Neural cell (in vitro differentiated cells): ENCODE measurements at regions not wholly inside any gene's neighbourhood (a gene's known extent, or its start where the extent isn't known, plus 50 kb on each side); places are given as distances from the start of the nearest gene placed in this dataset.

Experiments used
- EP300 ChIP-seq: fragments of 450-650 bp; conservative IDR thresholded peaks from 2 replicates; pipeline ENCODE4 v1.6.1; 2014; ENCODE audit warnings: antibody characterized with exemption, mild to moderate bottlenecking, moderate library complexity; ENCODE audit not compliant: poor library complexity, severe bottlenecking
- TF ChIP-seq, protein P1 (sequence below): fragments of 450-650 bp; IDR thresholded peaks from 2 replicates; pipeline ENCODE4 v1.5.1; 2014; ENCODE audit warnings: antibody characterized with exemption, mild to moderate bottlenecking, moderate library complexity; ENCODE audit not compliant: poor library complexity, severe bottlenecking

DNA sequence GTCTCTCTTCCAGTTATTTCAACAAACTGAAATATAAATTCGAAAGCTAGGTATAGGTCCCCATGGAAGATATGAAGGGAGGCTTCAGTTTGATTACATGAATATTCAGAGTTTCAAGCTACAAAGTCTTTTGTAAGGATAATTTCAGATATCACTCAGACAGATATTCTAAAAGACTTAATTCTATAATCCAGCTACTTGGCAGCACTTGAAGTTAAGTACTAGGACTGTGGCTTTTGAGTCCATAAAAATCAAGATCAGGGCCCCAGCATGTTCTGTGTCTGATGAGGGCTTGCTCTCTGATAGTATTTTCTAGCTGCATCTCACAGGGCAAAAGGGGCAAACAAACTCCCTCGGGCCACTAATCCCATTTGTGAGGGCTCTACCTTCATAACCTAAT lies 160.6 kb upstream of the IRS2 start:
- TF ChIP-seq, protein P1, sequence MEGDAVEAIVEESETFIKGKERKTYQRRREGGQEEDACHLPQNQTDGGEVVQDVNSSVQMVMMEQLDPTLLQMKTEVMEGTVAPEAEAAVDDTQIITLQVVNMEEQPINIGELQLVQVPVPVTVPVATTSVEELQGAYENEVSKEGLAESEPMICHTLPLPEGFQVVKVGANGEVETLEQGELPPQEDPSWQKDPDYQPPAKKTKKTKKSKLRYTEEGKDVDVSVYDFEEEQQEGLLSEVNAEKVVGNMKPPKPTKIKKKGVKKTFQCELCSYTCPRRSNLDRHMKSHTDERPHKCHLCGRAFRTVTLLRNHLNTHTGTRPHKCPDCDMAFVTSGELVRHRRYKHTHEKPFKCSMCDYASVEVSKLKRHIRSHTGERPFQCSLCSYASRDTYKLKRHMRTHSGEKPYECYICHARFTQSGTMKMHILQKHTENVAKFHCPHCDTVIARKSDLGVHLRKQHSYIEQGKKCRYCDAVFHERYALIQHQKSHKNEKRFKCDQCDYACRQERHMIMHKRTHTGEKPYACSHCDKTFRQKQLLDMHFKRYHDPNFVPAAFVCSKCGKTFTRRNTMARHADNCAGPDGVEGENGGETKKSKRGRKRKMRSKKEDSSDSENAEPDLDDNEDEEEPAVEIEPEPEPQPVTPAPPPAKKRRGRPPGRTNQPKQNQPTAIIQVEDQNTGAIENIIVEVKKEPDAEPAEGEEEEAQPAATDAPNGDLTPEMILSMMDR: no peak
- TF ChIP-seq EP300: no peak
